Right lobe of liver (tissue), 6 donors: ENCODE measurements at regions not wholly inside any gene's neighbourhood (a gene's known extent, or its start where the extent isn't known, plus 50 kb on each side); places are given as distances from the start of the nearest gene placed in this dataset.

Experiments used
- ATAC-seq, 4 donors: fragments of 200-7000 bp; cut with Tn5 transposase; one replicate each; pipeline ENCODE4 v1.9.1; 2020; ENCODE audit warnings: mild to moderate bottlenecking in 4 of 4, moderate library complexity in 4 of 4
- DNase-seq, 3 donors: peaks; one replicate each; pipeline ENCODE4 v3.0.0-alpha.2; 2020
- H3K27ac ChIP-seq, 3 donors: fragments of 200-600 bp; one replicate each; pipeline ENCODE4 v1.8.0; 2022
- H3K27me3 ChIP-seq, 2 donors: fragments of 200-600 bp; one replicate each; pipeline ENCODE4 v1.8.0; 2022
- H3K36me3 ChIP-seq, 4 donors: fragments of 200-600 bp; sonication (generic) in 1 of 4; one replicate each; pipeline versions ENCODE4 v1.5.1 to v1.8.0; 2017 to 2022; ENCODE audit warnings: control low read depth in 1 of 4
- H3K4me1 ChIP-seq, 4 donors: fragments of 200-600 bp; sonication (generic) in 1 of 4; one replicate each; pipeline versions ENCODE4 v1.5.1 to v1.8.0; 2017 to 2022; ENCODE audit warnings: control low read depth in 1 of 4
- H3K4me3 ChIP-seq, 3 donors: fragments of 200-600 bp; one replicate each; pipeline ENCODE4 v1.8.0; 2022
- H3K9me3 ChIP-seq, 4 donors: fragments of 200-600 bp; sonication (generic) in 1 of 4; one replicate each; pipeline versions ENCODE4 v1.5.1 to v1.8.0; 2017 to 2022; ENCODE audit warnings: control low read depth in 1 of 4
- CTCF ChIP-seq, 4 donors: fragments of 200-600 bp in 3 of 4; fragments of 450-650 bp in 1 of 4; IDR thresholded peaks; one replicate each; pipeline versions ENCODE4 v1.5.1 to v1.8.0; 2016 to 2022; ENCODE audit warnings: antibody characterized with exemption in 4 of 4, mild to moderate bottlenecking in 2 of 4
- POLR2A ChIP-seq: fragments of 450-650 bp; IDR thresholded peaks from one replicate; pipeline ENCODE4 v1.6.1; 2017; ENCODE audit warnings: antibody characterized with exemption, mild to moderate bottlenecking
- WGBS: methylation state at CpG from one replicate; pipeline ENCODE4 v1.1.6; 2018; ENCODE audit warnings: low coverage, low lambda C conversion rate; ENCODE audit not compliant: insufficient coverage; ENCODE audit errors: missing lambda C conversion rate; 5-methylcytosine and 5-hydroxymethylcytosine counted together
- intact Hi-C, 2 donors: fragments of 100-400 bp; cut with DNase I; formaldehyde crosslinking; loops; one replicate each; pipeline versions ENCODE4 v1.11.2 to v1.14.1; 2022
- donor health status: DM: no; HTN: yes; CAD: no.
- donor health status: DM: no; HTN: no; CAD: no.
- donor health status: DM: no; HTN: no; CAD: no.
- donor health status: DM: no; HTN: yes; CAD: no.
- donor health status: DM: no; HTN: yes; CAD: no.

DNA sequence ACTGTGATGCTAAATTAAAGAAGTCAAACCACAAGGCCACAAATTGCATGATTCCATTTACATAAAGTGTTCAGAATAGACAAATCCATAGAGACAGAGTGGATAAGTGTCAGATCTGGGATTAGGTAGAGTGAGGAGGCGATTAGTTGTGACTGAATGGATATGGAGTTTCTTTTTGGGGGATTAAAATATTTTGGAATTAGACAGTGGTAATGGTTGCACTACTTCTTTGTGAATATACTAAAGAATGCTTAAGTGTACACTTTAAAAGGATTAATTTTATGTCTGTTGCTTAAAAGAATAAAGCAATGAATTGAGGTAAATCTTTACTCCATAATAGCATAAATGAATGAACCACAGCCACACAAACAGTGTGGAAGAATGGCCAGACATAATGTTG lies 175.5 kb upstream of the CADM2 start:
- no peaks in the 10 kb centered on the region for H3K9me3 ChIP-seq
- no peak overlapping the region for H3K27ac ChIP-seq
- H3K4me1 ChIP-seq = no peaks in the 10 kb centered on the region
- ATAC-seq (no peak), DNase-seq (no peak)
- no peak overlapping the region for H3K4me3 ChIP-seq
- H3K36me3 ChIP-seq = no peaks in the 10 kb centered on the region
- H3K27me3 ChIP-seq = no peaks in the 10 kb centered on the region
- intact Hi-C loops = no loop called here
- WGBS = 43% methylated on average over 1 of the region's 1 CpG
- TF ChIP-seq CTCF (IDR thresholded peaks at IDR 0.05) = no peak
- no peak for TF ChIP-seq POLR2A

- ATAC-seq (no peak), DNase-seq (no peak)
- Histone ChIP-seq H3K36me3 (no peaks in the 10 kb centered on the region), H3K9me3 (no peaks in the 10 kb centered on the region), H3K27ac (no peak overlapping the region), H3K27me3 (no peaks in the 10 kb centered on the region), H3K4me3 (no peak overlapping the region), H3K4me1 (no peaks in the 10 kb centered on the region)
- 27% methylated on average over 1 of the region's 1 CpG for WGBS
- intact Hi-C loops = no loop called here
- TF ChIP-seq POLR2A (no peak), CTCF (IDR thresholded peaks at IDR 0.05) (no peak)
Observed at GRCh38 chr3:84789961-84790360, 168.8 kb upstream of the CADM2 start.

DNA sequence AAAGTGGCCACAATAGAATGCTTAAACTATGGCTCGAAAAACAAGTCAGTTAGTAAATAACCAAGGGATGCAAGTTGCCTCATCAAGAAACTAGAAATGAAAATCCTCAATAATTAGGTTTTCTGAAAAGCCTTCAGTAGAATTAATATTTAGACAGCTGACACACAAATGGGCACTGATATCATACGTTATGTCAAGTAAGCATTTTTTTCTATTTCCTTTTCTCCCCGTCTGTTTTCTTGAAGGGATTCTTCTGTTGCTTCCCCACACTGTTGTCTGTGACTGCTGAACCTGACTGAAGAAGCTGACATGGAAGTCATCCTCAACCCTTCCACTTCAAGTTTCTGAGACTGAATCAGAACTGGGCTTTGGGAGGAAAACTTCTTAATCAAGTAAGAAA lies 151.8 kb upstream of the CADM2 start:
- TF ChIP-seq POLR2A (no peak), CTCF (IDR thresholded peaks at IDR 0.05) (no peak)
- no peak overlapping the region for H3K27ac ChIP-seq
- no peaks in the 10 kb centered on the region for H3K4me1 ChIP-seq
- H3K36me3 ChIP-seq = no peaks in the 10 kb centered on the region
- H3K4me3 ChIP-seq = no peak overlapping the region
- WGBS = 25% methylated on average over 3 of the region's 3 CpGs
- H3K27me3 ChIP-seq = no peaks in the 10 kb centered on the region
- DNase-seq = no peak
- intact Hi-C loops = no loop called here
- ATAC-seq = no peak
- no peaks in the 10 kb centered on the region for H3K9me3 ChIP-seq

GRCh38 chr3:84820126-84820525 lies 138.7 kb upstream of the CADM2 start:
- no peak for ATAC-seq
- Histone ChIP-seq H3K4me3 (no peak overlapping the region), H3K4me1 (no peaks in the 10 kb centered on the region), H3K9me3 (no peaks in the 10 kb centered on the region), H3K36me3 (no peaks in the 10 kb centered on the region), H3K27me3 (no peaks in the 10 kb centered on the region), H3K27ac (no peak overlapping the region)
- no peak for TF ChIP-seq POLR2A
- no peak for TF ChIP-seq CTCF (IDR thresholded peaks at IDR 0.05)
- intact Hi-C loops = no loop called here
- no peak for DNase-seq
- WGBS = 16% methylated on average over 2 of the region's 2 CpGs

DNA sequence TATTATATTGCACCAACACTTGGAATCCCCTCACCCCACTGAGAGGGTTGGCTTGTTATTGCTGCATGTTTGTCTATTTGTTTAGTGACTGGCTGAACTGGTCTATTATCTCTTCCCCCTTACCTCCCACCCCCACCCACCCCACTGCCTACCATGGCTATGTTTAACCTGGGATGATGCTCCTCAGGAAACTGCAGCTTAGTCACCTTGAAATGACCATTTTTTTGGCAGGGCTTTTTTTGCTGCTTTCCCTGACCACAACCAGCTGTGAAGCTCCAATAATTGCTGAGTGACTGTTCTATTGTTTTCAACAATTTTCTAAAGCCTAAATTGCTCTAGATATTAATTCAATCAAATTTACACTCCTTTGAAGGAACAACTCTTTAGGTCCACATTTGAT lies 137.9 kb upstream of the CADM2 start:
- no peak for DNase-seq

More for the DNA sequence above, 137.9 kb upstream of the CADM2 start:
- H3K4me3 ChIP-seq = no peak overlapping the region
- no peak for TF ChIP-seq POLR2A
- no peak for TF ChIP-seq CTCF (IDR thresholded peaks at IDR 0.05)
- no peaks in the 10 kb centered on the region for H3K27me3 ChIP-seq
- ATAC-seq = no peak
- no peaks in the 10 kb centered on the region for H3K4me1 ChIP-seq
- intact Hi-C loops = no loop called here
- no peaks in the 10 kb centered on the region for H3K36me3 ChIP-seq
- no peaks in the 10 kb centered on the region for H3K9me3 ChIP-seq
- no peak overlapping the region for H3K27ac ChIP-seq
